ENCODE measurements at regions not wholly inside any gene's neighbourhood (a gene's known extent, or its start where the extent isn't known, plus 50 kb on each side); places are given as distances from the start of the nearest gene placed in this dataset.

- Histone ChIP-seq H3K27me3 (ENCODE audit: control insufficient read depth, insufficient read depth, low read length) (no peaks in the 10 kb centered on the region), H4K5ac (ENCODE audit: low read depth, low read length) (no peak overlapping the region), H4K20me1 (ENCODE audit: insufficient read depth, low read length) (no peaks in the 10 kb centered on the region), H3K4me3 (ENCODE audit: insufficient read depth, low read depth, low read length) (no peak overlapping the region), H3K23ac (ENCODE audit: low read depth, low read length) (no peak overlapping the region), H3K56ac (ENCODE audit: extremely low read depth, insufficient read depth, low read length) (no peak overlapping the region), H3K4me1 (ENCODE audit: control insufficient read depth, insufficient read depth, low read length) (no peaks in the 10 kb centered on the region), H3K4me2 (ENCODE audit: low read depth, low read length) (no peak overlapping the region), H3K9me3 (ENCODE audit: control insufficient read depth, insufficient read depth, low read length) (no peaks in the 10 kb centered on the region), H3K9me1 (ENCODE audit: insufficient read depth, low read length) (no peaks in the 10 kb centered on the region), H3K9ac (ENCODE audit: low read depth, low read length) (no peak overlapping the region), H3K79me1 (ENCODE audit: low read depth in 1 of 2, low read length in 2 of 2) (no peaks in the 10 kb centered on the region), H2AK9ac (replicated peaks; ENCODE audit: low read depth, low read length, poor library complexity) (no peak overlapping the region), H2BK20ac (ENCODE audit: low read depth, low read length) (no peak overlapping the region), H2BK120ac (ENCODE audit: low read depth, low read length) (no peak overlapping the region), H2AFZ (replicated peaks; ENCODE audit: low read length, poor library complexity) (no peak overlapping the region), H3K36me3 (ENCODE audit: control insufficient read depth, insufficient read depth, low read length) (no peaks in the 10 kb centered on the region), H3K14ac (replicated peaks; ENCODE audit: low read depth, low read length) (no peak overlapping the region), H4K91ac (ENCODE audit: insufficient read depth, low read depth, low read length) (no peak overlapping the region), H2AK5ac (ENCODE audit: low read depth, low read length) (no peak overlapping the region), H2BK15ac (ENCODE audit: low read depth, low read length) (no peak overlapping the region), H3K27ac (ENCODE audit: insufficient read depth, low read length) (no peak overlapping the region), H3K18ac (ENCODE audit: low read depth, low read length) (no peak overlapping the region), H2BK5ac (ENCODE audit: low read depth, low read length, poor library complexity, severe bottlenecking) (no peak overlapping the region), H3K4ac (ENCODE audit: low read depth, low read length) (no peak overlapping the region), H4K8ac (ENCODE audit: low read depth in 2 of 2, low read length in 2 of 2) (no peak overlapping the region)
- BruUV-seq (replicated peaks), result no TSS peak
- DNase-seq (no peak), ATAC-seq (ENCODE audit: low read depth) (no peak)
- in situ Hi-C loops (cut with MboI; ENCODE audit: low sequenced_read_pairs), result no loop called here
- CTCF ChIA-PET, result no interaction called here
- WGBS, 2 experiments (ENCODE audit: extremely low coverage in 2 of 2, insufficient read length in 1 of 2), result no CpG with 5 or more reads among the region's 2 CpGs
- intact Hi-C loops (cut with micrococcal nuclease), result no loop called here
- POLR2A ChIA-PET (ENCODE audit: unreplicated experiment), result no interaction called here
- dilution Hi-C loops (cut with HindIII; ENCODE audit: low sequenced_read_pairs, unreplicated experiment), result no loop called here
- TF ChIP-seq USF2 (IDR thresholded peaks at IDR 0.05; ENCODE audit: low read depth, low read length) (no peak), RFX5 (IDR thresholded peaks at IDR 0.05; ENCODE audit: low read depth, low read length) (no peak), CHD1 (IDR thresholded peaks at IDR 0.05; ENCODE audit: low read depth, low read length) (no peak), NFE2L2 (IDR thresholded peaks at IDR 0.05; ENCODE audit: low read depth, low read length) (no peak), MAFK (IDR thresholded peaks at IDR 0.05; ENCODE audit: low read depth, low read length) (no peak), CEBPB (IDR thresholded peaks at IDR 0.05; ENCODE audit: low read depth, low read length) (no peak), BHLHE40 (IDR thresholded peaks at IDR 0.05; ENCODE audit: low read depth, low read length) (no peak), RCOR1 (IDR thresholded peaks at IDR 0.05; ENCODE audit: insufficient replicate concordance, low read length) (no peak), MAZ (IDR thresholded peaks at IDR 0.05; ENCODE audit: borderline replicate concordance, low read depth, low read length) (no peak), POLR2A (IDR thresholded peaks at IDR 0.05; ENCODE audit: low read depth, low read length) (no peak), SMC3 (IDR thresholded peaks at IDR 0.05; ENCODE audit: low read depth, low read length) (no peak), FOS (IDR thresholded peaks at IDR 0.05; ENCODE audit: low read depth, low read length) (no peak), MXI1 (IDR thresholded peaks at IDR 0.05; ENCODE audit: borderline replicate concordance, low read depth, low read length) (no peak), RAD21 (IDR thresholded peaks at IDR 0.05; ENCODE audit: low read length) (no peak), ELK1 (IDR thresholded peaks at IDR 0.05; ENCODE audit: borderline replicate concordance, low read depth, low read length) (no peak)
- TF ChIP-seq, protein P1, sequence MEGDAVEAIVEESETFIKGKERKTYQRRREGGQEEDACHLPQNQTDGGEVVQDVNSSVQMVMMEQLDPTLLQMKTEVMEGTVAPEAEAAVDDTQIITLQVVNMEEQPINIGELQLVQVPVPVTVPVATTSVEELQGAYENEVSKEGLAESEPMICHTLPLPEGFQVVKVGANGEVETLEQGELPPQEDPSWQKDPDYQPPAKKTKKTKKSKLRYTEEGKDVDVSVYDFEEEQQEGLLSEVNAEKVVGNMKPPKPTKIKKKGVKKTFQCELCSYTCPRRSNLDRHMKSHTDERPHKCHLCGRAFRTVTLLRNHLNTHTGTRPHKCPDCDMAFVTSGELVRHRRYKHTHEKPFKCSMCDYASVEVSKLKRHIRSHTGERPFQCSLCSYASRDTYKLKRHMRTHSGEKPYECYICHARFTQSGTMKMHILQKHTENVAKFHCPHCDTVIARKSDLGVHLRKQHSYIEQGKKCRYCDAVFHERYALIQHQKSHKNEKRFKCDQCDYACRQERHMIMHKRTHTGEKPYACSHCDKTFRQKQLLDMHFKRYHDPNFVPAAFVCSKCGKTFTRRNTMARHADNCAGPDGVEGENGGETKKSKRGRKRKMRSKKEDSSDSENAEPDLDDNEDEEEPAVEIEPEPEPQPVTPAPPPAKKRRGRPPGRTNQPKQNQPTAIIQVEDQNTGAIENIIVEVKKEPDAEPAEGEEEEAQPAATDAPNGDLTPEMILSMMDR (conservative IDR thresholded peaks at IDR 0.05; ENCODE audit: low read depth, low read length), result no peak
Measured at GRCh38 chr12:67391656-67392055, 122.5 kb downstream of the CAND1 start.
